ENCODE measurements at regions not wholly inside any gene's neighbourhood (a gene's known extent, or its start where the extent isn't known, plus 50 kb on each side); places are given as distances from the start of the nearest gene placed in this dataset.
"Not testable (repeated sequence)": the region's sequence is repeated elsewhere in the genome, so short reads cannot be mapped to it uniquely, and the experiment has no call there.

- TF ChIP-seq CTCF (IDR thresholded peaks at IDR 0.05) = no peak
- TF ChIP-seq POLR2A (IDR thresholded peaks at IDR 0.05) = no peak
- TF ChIP-seq EP300 (IDR thresholded peaks at IDR 0.05; ENCODE audit: low read depth) = no peak
- TF ChIP-seq POLR2AphosphoS5 (IDR thresholded peaks at IDR 0.05) = no peak
These were observed 1064.6 kb upstream of the SLIT2 start for GRCh38 chr4:19187096-19187495.

GRCh38 chr4:19181631-19182030, 1070.1 kb upstream of the SLIT2 start:
- DNase-seq; H3K27ac ChIP-seq; H3K4me3 ChIP-seq; H3K9me3 ChIP-seq; intact Hi-C loops (cut with DNase I; ENCODE audit: low total_unique reads); H3K36me3 ChIP-seq; in situ Hi-C loops (cut with MboI; ENCODE audit: low pct_ligation_motif_present in 1 of 4, low pct_unique_long_range_greater_than_20kb in 1 of 4, low sequenced_read_pairs in 3 of 4); H3K27me3 ChIP-seq: not testable (repeated sequence)
- H3K4me1 ChIP-seq = peaks cover 0 to 14% (median 0%) of the 10 kb centered on the region in 4 donors

More at GRCh38 chr4:19187096-19187495, 1064.6 kb upstream of the SLIT2 start:
- Histone ChIP-seq H3K27me3 (no peaks in the 10 kb centered on the region), H3K36me3 (no peaks in the 10 kb centered on the region), H3K9me3 (no peaks in the 10 kb centered on the region), H3K4me1 (peaks cover 0 to 23% (median 5%) of the 10 kb centered on the region in 4 donors), H3K27ac (peak overlapping the region in 3 of 4 donors; percentile 26 to 53 (median 36)), H3K4me3 (no peak overlapping the region)
- DNase-seq = no peak
- in situ Hi-C loops (cut with MboI; ENCODE audit: low pct_ligation_motif_present in 1 of 4, low pct_unique_long_range_greater_than_20kb in 1 of 4, low sequenced_read_pairs in 3 of 4) = no loop called here
- intact Hi-C loops (cut with DNase I; ENCODE audit: low total_unique reads) = no loop called here
- 47 to 50% methylated on average over 2 of the region's 2 CpGs for WGBS, 2 donors (ENCODE audit: low coverage in 1 of 2)

- Histone ChIP-seq H3K27ac (no peak overlapping the region), H3K4me1 (peaks cover 0 to 11% (median 0%) of the 10 kb centered on the region in 4 donors), H3K9me3 (no peaks in the 10 kb centered on the region), H3K4me3 (no peak overlapping the region), H3K27me3 (no peaks in the 10 kb centered on the region), H3K36me3 (no peaks in the 10 kb centered on the region)
- no peak for DNase-seq
- TF ChIP-seq POLR2AphosphoS5 (IDR thresholded peaks at IDR 0.05) (no peak), EP300 (IDR thresholded peaks at IDR 0.05; ENCODE audit: low read depth) (no peak), CTCF (IDR thresholded peaks at IDR 0.05) (no peak), POLR2A (IDR thresholded peaks at IDR 0.05) (no peak)
- WGBS, 2 donors (ENCODE audit: low coverage in 1 of 2) = 92 to 93% methylated on average over 2 of the region's 2 CpGs
- intact Hi-C loops (cut with DNase I; ENCODE audit: low total_unique reads) (no loop called here), in situ Hi-C loops (cut with MboI; ENCODE audit: low pct_ligation_motif_present in 1 of 4, low pct_unique_long_range_greater_than_20kb in 1 of 4, low sequenced_read_pairs in 3 of 4) (no loop called here)
These were observed 1072.9 kb upstream of the SLIT2 start for GRCh38 chr4:19178835-19179234.

GRCh38 chr4:19177616-19178015, 1074.1 kb upstream of the SLIT2 start:
- H3K9me3 ChIP-seq = no peaks in the 10 kb centered on the region
- no peak overlapping the region for H3K27ac ChIP-seq
- in situ Hi-C loops (cut with MboI; ENCODE audit: low pct_ligation_motif_present in 1 of 4, low pct_unique_long_range_greater_than_20kb in 1 of 4, low sequenced_read_pairs in 3 of 4) (no loop called here), intact Hi-C loops (cut with DNase I; ENCODE audit: low total_unique reads) (no loop called here)
- WGBS, 2 donors (ENCODE audit: low coverage in 1 of 2) = 85 to 86% methylated on average over 3 to 4 of the region's 4 CpGs
- H3K36me3 ChIP-seq = no peaks in the 10 kb centered on the region
- TF ChIP-seq CTCF (IDR thresholded peaks at IDR 0.05) = no peak
- TF ChIP-seq POLR2A (IDR thresholded peaks at IDR 0.05) = no peak
- TF ChIP-seq EP300 (IDR thresholded peaks at IDR 0.05; ENCODE audit: low read depth) = no peak
- TF ChIP-seq POLR2AphosphoS5 (IDR thresholded peaks at IDR 0.05) = no peak
- no peaks in the 10 kb centered on the region for H3K27me3 ChIP-seq
- H3K4me3 ChIP-seq = no peak overlapping the region
- peaks cover 0 to 9% (median 0%) of the 10 kb centered on the region in 4 donors for H3K4me1 ChIP-seq
- no peak for DNase-seq

GRCh38 chr4:19171832-19172231, 1079.9 kb upstream of the SLIT2 start:
- in situ Hi-C loops (cut with MboI; ENCODE audit: low pct_ligation_motif_present in 1 of 4, low pct_unique_long_range_greater_than_20kb in 1 of 4, low sequenced_read_pairs in 3 of 4) = no loop called here

More at GRCh38 chr4:19171832-19172231, 1079.9 kb upstream of the SLIT2 start:
- intact Hi-C loops (cut with DNase I; ENCODE audit: low total_unique reads) = no loop called here
- no peaks in the 10 kb centered on the region for H3K9me3 ChIP-seq
- no peak for TF ChIP-seq EP300 (IDR thresholded peaks at IDR 0.05; ENCODE audit: low read depth)
- no peak for TF ChIP-seq CTCF (IDR thresholded peaks at IDR 0.05)
- TF ChIP-seq POLR2A (IDR thresholded peaks at IDR 0.05) = no peak
- no peak for TF ChIP-seq POLR2AphosphoS5 (IDR thresholded peaks at IDR 0.05)
- no peaks in the 10 kb centered on the region for H3K27me3 ChIP-seq
- no peaks in the 10 kb centered on the region for H3K36me3 ChIP-seq
- H3K4me1 ChIP-seq = peaks cover 0 to 4% (median under 1%) of the 10 kb centered on the region in 4 donors
- DNase-seq = no peak
- no peak overlapping the region for H3K27ac ChIP-seq
- H3K4me3 ChIP-seq = no peak overlapping the region

Data from transverse colon (tissue), 4 donors.